HG02678 (cell line): ENCODE measurements at regions not wholly inside any gene's neighbourhood (a gene's known extent, or its start where the extent isn't known, plus 50 kb on each side); places are given as distances from the start of the nearest gene placed in this dataset.

Experiments used
- ATAC-seq: cut with Tn5 transposase; IDR thresholded peaks from one replicate; pipeline ENCODE4 v1.9.1; 2021; ENCODE audit warnings: mild to moderate bottlenecking, moderate library complexity; ENCODE audit not compliant: unreplicated experiment

DNA sequence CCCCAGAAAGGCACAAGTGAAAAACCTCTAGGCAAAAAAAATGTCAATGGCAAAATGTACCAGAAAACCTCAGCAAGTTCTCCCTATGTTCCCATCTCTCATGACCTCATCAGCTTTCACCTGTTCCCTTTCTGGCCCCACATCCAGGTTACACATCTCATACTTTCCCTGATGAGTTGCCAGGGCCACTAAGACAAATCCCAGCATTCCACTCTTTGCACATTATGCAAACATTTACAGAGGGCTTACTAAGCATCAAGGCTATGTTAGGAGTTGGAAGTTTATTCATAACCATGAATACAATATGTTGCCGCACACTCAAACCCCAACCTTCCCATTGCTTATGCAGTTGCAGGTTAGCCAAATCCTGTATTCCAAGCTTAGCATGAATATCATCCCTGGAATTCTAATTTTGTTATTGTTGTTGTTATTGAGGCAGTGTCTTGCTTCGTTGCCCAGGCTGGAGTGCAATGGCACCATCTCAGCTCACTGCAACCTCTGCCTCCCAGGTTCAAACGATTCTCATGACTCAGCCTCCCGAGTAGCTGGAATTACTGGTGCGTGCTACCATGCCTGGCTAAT lies 129.3 kb upstream of the UBE2E2 start:
- ATAC-seq = no peak

DNA sequence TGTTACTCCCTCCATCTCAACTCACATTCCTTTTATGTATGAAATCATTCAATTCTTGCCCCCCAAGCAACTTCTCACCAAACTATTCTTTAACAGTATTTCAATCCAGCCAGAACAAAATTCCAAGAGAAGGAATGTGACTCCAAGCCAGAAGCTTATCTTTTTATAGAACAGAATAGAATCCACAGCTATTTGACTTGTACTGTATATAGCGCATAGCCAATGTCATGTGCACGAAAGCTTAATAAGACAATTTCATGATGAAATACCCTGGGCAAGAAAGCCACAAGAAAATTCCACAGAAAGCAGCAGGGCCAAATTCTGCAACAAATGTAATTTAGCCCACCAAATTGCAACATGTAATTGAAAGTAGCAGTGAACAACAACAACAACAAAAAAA lies 127.6 kb upstream of the UBE2E2 start:
- no peak for ATAC-seq

DNA sequence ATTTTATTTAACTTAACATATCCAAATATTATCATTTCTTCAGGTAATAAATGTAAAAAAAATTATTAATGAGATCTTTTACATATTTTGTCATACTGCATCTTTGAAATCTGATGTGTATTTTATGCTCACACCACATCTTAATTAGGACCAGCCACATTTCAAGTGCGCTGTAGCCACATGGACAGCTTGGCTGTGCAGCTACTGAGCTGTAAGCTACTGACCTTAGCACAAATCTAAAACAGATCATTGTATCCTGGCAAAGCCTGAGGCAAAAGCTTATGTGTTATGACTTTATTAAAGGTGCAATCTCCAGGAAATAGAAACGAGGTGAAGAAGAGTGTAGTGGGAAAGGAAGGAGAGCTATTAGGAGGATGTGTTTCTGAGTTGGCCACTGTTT lies 126.7 kb upstream of the UBE2E2 start:
- ATAC-seq = no peak

- ATAC-seq = no peak
These were observed 126.0 kb upstream of the UBE2E2 start for GRCh38 chr3:23077126-23077525.

GRCh38 chr3:23078735-23079134 lies 124.4 kb upstream of the UBE2E2 start:
- ATAC-seq = no peak

DNA sequence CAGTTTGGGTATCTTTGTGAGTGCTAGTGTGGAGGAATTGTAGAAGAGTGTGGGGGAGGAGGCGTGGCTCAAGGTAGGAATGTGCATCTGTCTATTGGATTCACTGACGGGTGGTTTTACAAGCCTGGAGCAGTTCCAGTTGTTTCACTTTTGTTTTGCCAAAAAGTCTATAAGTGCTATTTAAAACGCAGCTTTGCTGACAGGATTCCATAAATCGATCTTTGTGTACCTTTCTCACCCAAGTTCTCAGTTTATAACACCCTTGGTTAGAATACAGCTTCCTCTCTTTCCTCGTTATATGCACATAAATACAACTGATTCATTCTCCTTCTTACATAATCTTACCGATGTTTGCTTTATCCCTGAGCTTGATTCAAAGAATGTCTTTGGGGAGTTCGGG lies 123.2 kb upstream of the UBE2E2 start:
- no peak for ATAC-seq

- no peak for ATAC-seq
These were observed 119.4 kb upstream of the UBE2E2 start for GRCh38 chr3:23083701-23084100.

DNA sequence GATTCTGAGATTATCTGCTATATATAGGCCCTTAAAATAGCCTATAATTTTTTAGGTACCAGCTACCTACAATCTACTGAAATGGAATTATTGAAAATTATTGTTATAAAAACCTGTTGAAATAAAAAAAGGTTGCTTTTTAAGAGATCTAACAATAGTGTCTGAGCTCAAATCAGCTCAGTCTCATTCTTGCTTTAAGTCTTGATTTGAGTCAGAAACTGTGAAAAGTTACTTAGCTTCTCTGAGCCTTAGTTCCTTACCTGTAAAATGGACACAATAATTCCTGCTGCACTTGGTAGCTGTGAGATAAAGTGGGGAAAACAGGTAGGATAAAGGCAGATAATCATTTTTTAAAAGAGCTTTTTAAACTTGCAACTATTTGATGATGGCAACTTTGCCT lies 118.8 kb upstream of the UBE2E2 start:
- ATAC-seq = no peak

DNA sequence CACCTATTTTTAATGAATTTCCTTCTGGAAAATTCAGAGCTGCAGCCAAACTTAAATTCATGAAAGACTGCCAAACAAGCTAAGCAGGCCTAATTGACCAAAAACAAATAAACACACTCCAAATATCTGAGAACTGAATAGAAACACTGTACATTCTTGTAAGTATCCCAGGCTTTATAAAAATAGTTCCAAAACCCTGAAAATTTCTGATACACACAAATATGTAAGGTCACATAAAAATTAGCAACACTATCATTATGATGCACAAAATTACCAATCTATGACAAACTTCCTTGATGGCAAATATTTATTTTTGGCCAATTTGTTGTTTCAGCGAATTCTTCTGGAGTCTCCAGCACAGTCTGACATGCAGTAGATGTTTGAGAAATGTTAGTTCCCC lies 117.9 kb upstream of the UBE2E2 start:
- no peak for ATAC-seq

GRCh38 chr3:23086331-23086730 lies 116.8 kb upstream of the UBE2E2 start:
- ATAC-seq = no peak

GRCh38 chr3:23086831-23087230 lies 116.3 kb upstream of the UBE2E2 start:
- no peak for ATAC-seq

DNA sequence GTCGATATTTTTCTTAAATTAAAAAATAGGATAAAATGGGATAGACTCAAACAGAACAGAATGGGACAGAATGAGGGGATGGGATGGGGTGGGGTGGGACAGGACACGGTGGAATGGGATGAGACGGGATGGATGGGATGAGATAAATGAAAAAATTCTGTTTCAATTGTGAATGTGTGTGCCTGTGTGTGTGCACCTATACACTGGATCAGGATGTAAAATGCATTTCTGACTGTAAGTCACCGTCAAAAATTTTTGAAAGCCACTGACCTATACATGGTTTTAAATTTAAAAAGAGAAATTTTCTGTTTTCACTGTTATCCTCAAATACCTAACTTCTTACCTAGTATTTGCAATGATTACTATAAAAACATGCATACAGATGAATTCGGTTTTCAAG lies 108.7 kb upstream of the UBE2E2 start:
- ATAC-seq = no peak

DNA sequence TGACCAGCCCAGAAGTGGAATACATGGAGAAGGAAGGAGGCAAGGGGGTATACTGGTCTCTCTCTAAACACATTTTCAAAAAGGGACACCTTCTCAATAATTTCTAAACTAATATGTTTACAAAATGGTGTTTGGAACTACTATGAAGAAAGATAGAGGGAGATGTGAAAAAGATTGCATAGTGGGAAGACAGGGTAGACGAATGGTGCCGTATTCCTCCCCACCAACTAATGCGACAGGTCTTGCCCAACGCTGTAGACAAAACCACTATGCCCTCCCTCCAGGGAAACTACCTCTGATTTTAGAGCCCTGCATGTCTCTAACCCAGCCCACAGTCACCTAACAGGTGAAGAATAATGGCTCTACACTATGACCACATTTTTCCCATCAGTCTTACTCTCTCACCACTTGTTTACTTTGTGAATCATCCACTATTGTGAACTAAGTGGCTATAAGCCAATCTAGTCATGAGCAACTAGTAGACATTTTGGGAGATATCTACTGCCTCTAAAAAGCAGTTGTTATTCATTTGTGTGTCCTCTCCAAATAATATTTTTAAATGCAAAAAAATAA lies 108.2 kb upstream of the UBE2E2 start:
- no peak for ATAC-seq

- ATAC-seq = no peak
These were observed 107.1 kb upstream of the UBE2E2 start for GRCh38 chr3:23096041-23096440.

GRCh38 chr3:23099021-23099420 lies 104.1 kb upstream of the UBE2E2 start:
- no peak for ATAC-seq

DNA sequence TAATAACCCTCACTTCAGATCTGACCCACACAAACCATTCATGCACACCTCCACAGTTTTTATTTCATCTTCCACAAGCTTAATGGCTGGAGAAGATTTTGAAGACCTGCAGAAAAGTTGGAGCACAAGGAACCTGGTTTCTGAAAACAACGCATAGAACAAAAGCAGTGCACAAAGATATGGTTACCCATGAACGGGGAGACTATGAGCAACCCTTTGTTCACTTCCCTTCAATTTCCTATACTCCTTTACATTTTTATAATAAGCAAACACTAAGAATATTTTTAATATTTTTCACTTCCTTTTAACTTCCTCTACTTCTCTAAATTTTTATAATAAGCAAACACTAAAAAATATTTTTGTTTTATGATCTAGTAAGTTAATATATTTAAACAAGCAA lies 103.5 kb upstream of the UBE2E2 start:
- no peak for ATAC-seq

DNA sequence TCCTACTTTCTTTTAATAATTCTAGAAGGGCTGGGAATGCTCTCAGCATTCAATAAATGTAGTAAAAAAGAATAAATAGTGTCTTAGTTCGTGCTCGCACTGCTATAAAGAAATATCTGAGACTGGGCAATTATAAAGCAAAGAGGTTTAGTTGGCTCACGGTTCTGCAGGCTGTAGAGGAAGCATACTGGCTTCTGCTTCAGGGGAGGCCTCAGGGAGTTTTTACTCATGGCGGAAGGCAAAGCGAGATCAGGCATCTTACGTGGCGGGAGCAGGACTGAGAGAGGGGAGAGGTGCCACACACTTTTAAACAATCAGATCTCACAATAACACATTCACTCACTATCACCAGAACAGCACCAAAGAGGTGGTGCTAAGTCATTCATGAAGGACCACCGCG lies 103.0 kb upstream of the UBE2E2 start:
- ATAC-seq = no peak

DNA sequence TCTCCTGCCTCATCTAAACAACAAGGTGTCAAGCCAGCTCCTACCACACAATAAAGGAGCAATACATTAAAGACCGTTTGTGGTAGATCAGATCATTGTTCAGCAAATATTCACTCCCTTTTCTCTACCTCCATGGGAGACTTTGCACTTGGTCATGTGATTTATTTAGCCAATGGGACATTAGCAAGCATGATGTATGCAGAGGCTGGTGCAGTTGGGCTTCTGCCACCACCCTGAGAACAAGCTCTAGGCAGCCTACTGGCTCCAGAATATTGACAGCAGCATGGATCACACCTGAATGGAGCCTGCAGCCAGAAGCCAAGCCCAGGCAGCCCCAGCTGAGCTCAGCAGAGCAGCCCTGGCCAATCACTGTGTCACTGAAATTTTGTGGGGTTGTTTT lies 99.4 kb upstream of the UBE2E2 start:
- ATAC-seq = no peak

DNA sequence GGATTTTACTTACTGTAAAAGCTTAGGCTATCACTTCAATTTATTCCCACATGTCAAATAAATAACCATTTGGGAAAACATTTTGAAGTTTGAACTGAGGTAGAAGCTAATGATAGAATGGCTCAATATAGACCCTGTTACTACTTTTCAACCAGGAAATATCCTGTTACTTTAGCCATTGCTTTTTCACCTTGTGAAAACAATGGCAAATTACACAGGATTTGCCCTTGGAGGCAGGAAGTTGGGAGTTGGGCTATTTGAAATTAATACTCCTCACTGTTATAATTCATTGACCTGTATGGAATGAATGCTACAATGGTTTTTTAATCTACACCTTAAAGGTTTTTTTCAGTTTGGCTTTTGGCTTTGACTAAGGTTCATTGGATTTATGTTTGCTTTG lies 98.1 kb upstream of the UBE2E2 start:
- no peak for ATAC-seq

- no peak for ATAC-seq
These were observed 96.5 kb upstream of the UBE2E2 start for GRCh38 chr3:23106666-23107065.

- no peak for ATAC-seq
These were observed 95.9 kb upstream of the UBE2E2 start for GRCh38 chr3:23107221-23107620.

DNA sequence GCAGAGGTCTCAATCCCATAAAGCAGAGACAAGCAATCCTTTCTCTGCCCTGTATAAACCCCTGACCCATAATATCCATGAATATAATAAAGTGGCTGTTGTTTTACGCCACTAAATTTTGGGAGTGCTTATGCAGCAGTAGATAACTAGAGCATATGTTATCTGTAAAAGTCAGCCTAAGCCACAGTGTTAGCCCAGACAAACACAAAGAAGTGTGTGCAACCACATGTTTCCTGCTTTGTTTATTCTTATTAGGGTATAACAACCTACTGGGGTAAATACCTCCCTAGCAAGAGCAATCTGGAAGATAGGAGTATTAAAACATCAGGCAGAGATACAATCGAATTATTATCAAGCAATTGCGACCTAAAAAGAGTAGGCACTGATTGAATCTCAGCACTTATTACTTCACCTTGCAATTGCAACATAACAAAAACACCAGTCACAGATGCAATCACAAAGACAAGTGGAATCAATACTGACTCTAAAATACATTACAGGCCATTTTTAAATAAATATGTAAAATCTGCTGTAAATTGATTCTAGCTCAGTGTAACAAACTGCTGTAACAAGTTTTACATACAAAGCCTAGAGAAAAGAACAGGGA lies 94.6 kb upstream of the UBE2E2 start:
- ATAC-seq = no peak

DNA sequence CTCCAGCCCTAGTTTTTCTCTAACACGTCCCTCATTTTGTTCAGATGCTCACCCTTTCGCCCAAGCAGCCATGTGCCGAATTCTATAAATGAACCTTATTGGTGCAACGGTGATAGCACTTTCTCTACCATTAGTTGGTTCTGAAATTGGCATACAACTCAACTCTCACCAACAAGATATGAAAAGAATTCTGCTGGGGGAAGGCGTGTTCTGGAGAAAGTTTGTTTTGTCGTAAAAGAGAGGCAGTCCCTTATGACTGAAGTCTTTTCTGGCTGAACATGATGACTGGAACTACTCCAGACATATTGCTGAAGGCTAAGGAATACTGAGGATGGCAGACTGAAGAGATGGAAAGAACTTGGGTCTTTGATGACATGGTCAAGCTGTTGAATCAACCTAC lies 91.8 kb upstream of the UBE2E2 start:
- no peak for ATAC-seq
